HepG2 (cell line): ENCODE measurements at regions not wholly inside any gene's neighbourhood (a gene's known extent, or its start where the extent isn't known, plus 50 kb on each side); places are given as distances from the start of the nearest gene placed in this dataset.

Source experiments
- ATAC-seq: fragments of 200-7000 bp; cut with Tn5 transposase; 3 replicates; pipeline ENCODE4 v1.9.1; 2020; ENCODE audit warnings: mild to moderate bottlenecking, moderate library complexity
- BruUV-seq: library from RNA; stranded (reverse); fragments of 400-500 nt; replicated peaks from 2 replicates; lab custom pipeline; 2021; lab: Mats Ljungman, UMichigan
- CTCF ChIA-PET: fragments of 300-600 bp; formaldehyde crosslinking; extraction: SDS; loops from one replicate; lab custom pipeline; 2021; ENCODE audit warnings: low total read pairs, inconsistent platforms, low intra/inter-chr PET ratio; lab: Yijun Ruan, JAX
- POLR2A ChIA-PET: fragments of 350-600 bp; sonication (Branson Sonifier 250); formaldehyde crosslinking; loops from one replicate; lab custom pipeline; 2020; ENCODE audit warnings: antibody characterized with exemption, inconsistent platforms; lab: Yijun Ruan, JAX
- DNase-seq: peaks from one replicate; pipeline ENCODE4 v3.0.0-alpha.2; 2015; ENCODE audit warnings: low spot score
- FAIRE-seq: peaks from 3 replicates; lab custom pipeline; 2011; peaks lifted over from hg19 to GRCh38; lab: Jason Lieb, UNC
- H2AFZ ChIP-seq: one replicate; pipeline ENCODE4 v1.6.1; 2011; ENCODE audit warnings: low read length, inconsistent platforms
- H3K27ac ChIP-seq: fragments of 300-600 bp; 3 replicates; pipeline ENCODE4 v1.8.0; 2011; ENCODE audit warnings: mixed run types, mild to moderate bottlenecking, mixed read lengths, low read length, inconsistent platforms; ENCODE audit not compliant: insufficient read depth; ENCODE audit errors: extremely low read length
- H3K27me3 ChIP-seq, 2 experiments: fragments of 200-600 bp in 1 of 2; 2 replicates in 1 of 2; 3 replicates in 1 of 2; pipeline versions ENCODE4 v1.6.0 to v1.8.0; 2011; ENCODE audit warnings: low read length in 2 of 2, mild to moderate bottlenecking in 2 of 2, moderate library complexity in 2 of 2, inconsistent platforms in 1 of 2; ENCODE audit not compliant: insufficient read depth in 2 of 2, control insufficient read depth in 1 of 2
- H3K36me3 ChIP-seq, 2 experiments: fragments of 200-600 bp in 1 of 2; replicated peaks in 1 of 2; 2 replicates in 1 of 2; 3 replicates in 1 of 2; pipeline versions ENCODE4 v1.5.1 to v1.8.0; 2011; ENCODE audit warnings: low read length in 2 of 2, inconsistent platforms in 1 of 2; ENCODE audit not compliant: insufficient read depth in 2 of 2, control insufficient read depth in 1 of 2
- H3K4me1 ChIP-seq: 2 replicates; pipeline ENCODE4 v1.5.1; 2012; ENCODE audit warnings: low read length, inconsistent platforms; ENCODE audit not compliant: insufficient read depth
- H3K4me2 ChIP-seq: 2 replicates; pipeline ENCODE4 v1.6.0; 2011; ENCODE audit warnings: low read depth, low read length, inconsistent platforms
- H3K4me3 ChIP-seq, 3 experiments: fragments of 200-600 bp in 1 of 3; sonication (generic), shearing (Covaris generic) in 1 of 3; replicated peaks in 1 of 3; 2 replicates each; pipeline ENCODE4 v1.5.1; 2011 to 2016; ENCODE audit warnings: low read length in 3 of 3, inconsistent platforms in 2 of 3, low read depth in 2 of 3, mild to moderate bottlenecking in 2 of 3, control low read depth in 1 of 3, mixed read lengths in 1 of 3; ENCODE audit not compliant: insufficient read depth in 1 of 3
- H3K79me2 ChIP-seq: one replicate; pipeline ENCODE4 v1.6.1; 2011; ENCODE audit warnings: low read length, inconsistent platforms; ENCODE audit not compliant: insufficient read depth
- H3K9ac ChIP-seq: 2 replicates; pipeline ENCODE4 v1.6.0; 2011; ENCODE audit warnings: mild to moderate bottlenecking, low read depth, low read length, inconsistent platforms; ENCODE audit not compliant: insufficient read depth
- H3K9me3 ChIP-seq: 2 replicates; pipeline ENCODE4 v1.5.1; 2012; ENCODE audit warnings: mild to moderate bottlenecking, low read length
- H4K20me1 ChIP-seq: 2 replicates; pipeline ENCODE4 v1.6.0; 2011; ENCODE audit warnings: inconsistent platforms, mild to moderate bottlenecking, low read length, moderate library complexity; ENCODE audit not compliant: insufficient read depth
- ATF1 ChIP-seq: IDR thresholded peaks from 2 replicates; pipeline ENCODE4 v1.6.1; 2016; ENCODE audit warnings: mild to moderate bottlenecking, control low read depth
- ETV5 ChIP-seq: IDR thresholded peaks from 2 replicates; pipeline ENCODE4 v1.6.1; 2018; ENCODE audit warnings: missing biosample characterization, missing genetic modification reagents, inconsistent platforms, borderline replicate concordance
- HOXA9 ChIP-seq: sonication (generic); formaldehyde crosslinking; IDR thresholded peaks from 2 replicates; pipeline ENCODE4 v1.8.1; 2022; ENCODE audit warnings: missing genetic modification reagents, mild to moderate bottlenecking, moderate library complexity, borderline replicate concordance
- JARID2 ChIP-seq: sonication (generic); formaldehyde crosslinking; IDR thresholded peaks from 2 replicates; pipeline ENCODE4 v1.8.1; 2023; ENCODE audit warnings: missing genetic modification reagents, inconsistent platforms; ENCODE audit not compliant: insufficient replicate concordance
- ZNF264 ChIP-seq: sonication (generic); formaldehyde crosslinking; IDR thresholded peaks from 2 replicates; pipeline ENCODE4 v1.4.0; 2020; ENCODE audit warnings: missing genetic modification reagents
- ZNF276 ChIP-seq: sonication (generic); formaldehyde crosslinking; IDR thresholded peaks from 2 replicates; pipeline ENCODE4 v1.4.0; 2020; ENCODE audit warnings: mild to moderate bottlenecking, low read depth, missing genetic modification reagents
- whole genome bisulfite sequencing: methylation state at CpG from one replicate; pipeline ENCODE4 v1.1.6; 2017; ENCODE audit warnings: low lambda C conversion rate; 5-methylcytosine and 5-hydroxymethylcytosine counted together
- in situ Hi-C: cut with HindIII; loops from 2 replicates; pipeline ENCODE4 v1.10.0; 2017; ENCODE audit warnings: low pct_unique_long_range_greater_than_20kb; ENCODE audit not compliant: extremely low pct_ligation_motif_present
- intact Hi-C: fragments of 100-400 bp; cut with micrococcal nuclease; formaldehyde crosslinking; loops from one replicate; pipeline ENCODE4 v1.10.0; 2022; ENCODE audit not compliant: unreplicated experiment

GRCh38 chr10:76764177-76764576, 873.4 kb downstream of the KCNMA1 start:
- H3K79me2 ChIP-seq = no peaks in the 10 kb centered on the region
- H2AFZ ChIP-seq = no peak overlapping the region
- WGBS = 1% methylated on average over 3 of the region's 3 CpGs
- H3K4me2 ChIP-seq = no peak overlapping the region
- no peak for TF ChIP-seq ATF1 (CRISPR knock-in tag)
- TF ChIP-seq ZNF264 (CRISPR knock-in tag) = no peak
- no peak for TF ChIP-seq JARID2 (CRISPR knock-in tag)
- no peak for TF ChIP-seq ZNF276 (CRISPR knock-in tag)
- no peak for TF ChIP-seq ETV5
- no peaks in the 10 kb centered on the region for H3K4me1 ChIP-seq
- intact Hi-C loops = loop anchor here (10.0 kb wide), 1 partner anchor 1409 kb away; no protein-coding TSS in a partner anchor
- ATAC-seq = no peak
- no peak overlapping the region for H3K9ac ChIP-seq
- POLR2A ChIA-PET = no interaction called here
- H3K36me3 ChIP-seq = no peaks in the 10 kb centered on the region
- no peaks in the 10 kb centered on the region for H3K9me3 ChIP-seq
- H3K27ac ChIP-seq = no peak overlapping the region
- H4K20me1 ChIP-seq = no peaks in the 10 kb centered on the region
- no peak overlapping the region for H3K4me3 ChIP-seq
- H3K27me3 ChIP-seq = peaks cover 0 to 8% of the 10 kb centered on the region in 2 experiments; a peak in 2 of 5 replicates
- no peak for FAIRE-seq
- no peak for DNase-seq
- BruUV-seq = no TSS peak
- in situ Hi-C loops = no loop called here
- CTCF ChIA-PET = no interaction called here

DNA sequence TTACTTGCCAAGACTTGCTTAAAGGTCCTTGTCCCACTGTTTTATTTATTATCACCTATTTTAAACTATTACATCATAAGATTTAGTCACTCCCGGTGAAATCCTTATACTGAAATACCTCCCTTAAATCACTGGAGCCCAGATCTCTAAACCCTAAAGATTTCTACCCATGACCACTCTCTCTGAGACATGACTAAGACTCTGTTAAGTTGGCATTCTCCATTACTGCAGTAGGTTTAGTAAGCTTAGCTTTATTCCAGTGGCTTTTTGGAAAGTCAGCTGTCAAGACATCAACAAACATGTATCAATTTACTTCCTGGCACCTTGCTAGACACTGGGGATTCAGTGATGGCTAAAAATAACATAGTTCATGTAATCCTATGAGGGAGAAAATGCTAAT, 874.2 kb downstream of the KCNMA1 start:
- H3K9ac ChIP-seq = no peak overlapping the region
- no peak overlapping the region for H3K4me2 ChIP-seq
- ChIA-PET POLR2A (no interaction called here), CTCF (no interaction called here)
- no peaks in the 10 kb centered on the region for H3K4me1 ChIP-seq
- intact Hi-C loops = loop anchor here (10.0 kb wide), 1 partner anchor 1409 kb away; no protein-coding TSS in a partner anchor
- H3K27me3 ChIP-seq = peaks cover 0 to 8% of the 10 kb centered on the region in 2 experiments; a peak in 2 of 5 replicates
- H4K20me1 ChIP-seq = no peaks in the 10 kb centered on the region
- WGBS = 5% methylated on average over 1 of the region's 1 CpG
- H3K79me2 ChIP-seq = no peaks in the 10 kb centered on the region
- no peak for FAIRE-seq
- TF ChIP-seq HOXA9 (CRISPR knock-in tag) = no peak
- H3K9me3 ChIP-seq = no peaks in the 10 kb centered on the region
- no peak overlapping the region for H3K27ac ChIP-seq
- in situ Hi-C loops = no loop called here
- no peak overlapping the region for H3K4me3 ChIP-seq
- no TSS peak for BruUV-seq
- no peaks in the 10 kb centered on the region for H3K36me3 ChIP-seq
- H2AFZ ChIP-seq = no peak overlapping the region
- DNase-seq = no peak
- no peak for ATAC-seq
